HEK293T (cell line): ENCODE measurements at regions not wholly inside any gene's neighbourhood (a gene's known extent, or its start where the extent isn't known, plus 50 kb on each side); places are given as distances from the start of the nearest gene placed in this dataset.

Experiments
- BHLHE40 ChIP-seq: fragments of 450-650 bp; IDR thresholded peaks from 2 replicates; pipeline ENCODE4 v1.6.1; 2016; ENCODE audit warnings: mild to moderate bottlenecking, moderate library complexity, borderline replicate concordance
- CTBP1 ChIP-seq: fragments of 450-650 bp; IDR thresholded peaks from 2 replicates; pipeline ENCODE4 v1.6.1; 2016; ENCODE audit warnings: borderline replicate concordance
- ELF4 ChIP-seq: fragments of 450-650 bp; IDR thresholded peaks from 2 replicates; pipeline ENCODE4 v1.6.1; 2017; ENCODE audit warnings: antibody characterized with exemption
- FOXA1 ChIP-seq: fragments of 450-650 bp; IDR thresholded peaks from 2 replicates; pipeline ENCODE4 v1.6.1; 2016; ENCODE audit warnings: mild to moderate bottlenecking
- FOXK2 ChIP-seq: fragments of 450-650 bp; IDR thresholded peaks from 2 replicates; pipeline ENCODE4 v1.6.1; 2016; ENCODE audit warnings: mild to moderate bottlenecking
- HDGF ChIP-seq: fragments of 450-650 bp; IDR thresholded peaks from 2 replicates; pipeline ENCODE4 v1.6.1; 2017; ENCODE audit warnings: antibody characterized with exemption, borderline replicate concordance
- L3MBTL2 ChIP-seq: fragments of 450-650 bp; conservative IDR thresholded peaks from 2 replicates; pipeline ENCODE4 v1.6.1; 2016; ENCODE audit warnings: mild to moderate bottlenecking
- LEF1 ChIP-seq: fragments of 450-650 bp; IDR thresholded peaks from 2 replicates; pipeline ENCODE4 v1.6.1; 2017; ENCODE audit warnings: mild to moderate bottlenecking, borderline replicate concordance
- NFRKB ChIP-seq: fragments of 450-650 bp; IDR thresholded peaks from 2 replicates; pipeline ENCODE4 v1.6.1; 2016; ENCODE audit warnings: mild to moderate bottlenecking, moderate library complexity
- PKNOX1 ChIP-seq: fragments of 450-650 bp; IDR thresholded peaks from 2 replicates; pipeline ENCODE4 v1.6.1; 2016
- SUZ12 ChIP-seq: fragments of 450-650 bp; IDR thresholded peaks from 2 replicates; pipeline ENCODE4 v1.6.1; 2016; ENCODE audit warnings: mild to moderate bottlenecking
- TARDBP ChIP-seq: fragments of 450-650 bp; IDR thresholded peaks from 2 replicates; pipeline ENCODE4 v1.6.1; 2016

DNA sequence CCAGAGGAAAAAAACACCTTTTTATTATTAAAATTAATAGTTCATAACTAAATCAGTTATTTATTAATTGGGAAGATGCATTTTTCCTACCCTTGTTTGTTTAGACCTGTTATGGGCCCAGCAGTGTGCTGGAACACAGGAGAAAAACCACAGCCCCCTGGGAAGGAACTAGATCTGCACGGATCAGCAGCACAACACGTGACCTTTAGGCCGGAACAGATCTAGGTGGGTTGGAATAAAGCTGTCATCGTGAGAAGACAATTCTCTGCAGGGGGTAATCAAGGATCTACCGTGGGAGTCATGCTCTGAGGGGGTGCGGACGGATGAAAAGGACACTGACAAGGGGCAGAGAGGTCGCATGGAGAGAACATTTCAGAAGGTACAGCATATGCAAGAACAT is 95.8 kb upstream of the SPATA31C2 start:
- no peak for TF ChIP-seq FOXK2
- no peak for TF ChIP-seq HDGF
- no peak for TF ChIP-seq L3MBTL2
- TF ChIP-seq PKNOX1: no peak
- TF ChIP-seq TARDBP: no peak
- no peak for TF ChIP-seq BHLHE40
- TF ChIP-seq ELF4: no peak
- TF ChIP-seq LEF1: no peak
- TF ChIP-seq NFRKB: no peak
- no peak for TF ChIP-seq SUZ12
- TF ChIP-seq CTBP1: no peak
- no peak for TF ChIP-seq FOXA1
